Activated CD8-positive, alpha-beta T cell treated with anti-CD3 and anti-CD28 coated beads, Interleukin-2, amount 10 ng/mL, durations not matched to agents 7 days and 5 days (primary cell): ENCODE measurements at regions not wholly inside any gene's neighbourhood (a gene's known extent, or its start where the extent isn't known, plus 50 kb on each side); places are given as distances from the start of the nearest gene placed in this dataset.
"Not testable (repeated sequence)": the region's sequence is repeated elsewhere in the genome, so short reads cannot be mapped to it uniquely, and the experiment has no call there.

ENCODE experiments used
- ATAC-seq: fragments of 150-1000 bp; cut with Tn5 transposase; one replicate; pipeline ENCODE4 v1.10.0; 2021; ENCODE audit warnings: moderate library complexity
- CTCF ChIA-PET: fragments of 350-600 bp; sonication (Branson Sonifier 250); formaldehyde crosslinking; loops from one replicate; lab custom pipeline; 2021; ENCODE audit warnings: antibody characterized with exemption; lab: Charles Lee
- POLR2A ChIA-PET: fragments of 350-600 bp; sonication (Branson Sonifier 250); formaldehyde crosslinking; loops from one replicate; lab custom pipeline; 2021; ENCODE audit warnings: antibody characterized with exemption; lab: Charles Lee
- DNase-seq: peaks from one replicate; pipeline ENCODE4 v3.0.0-alpha.2; 2020
- H3K27ac Mint-ChIP-seq: one replicate; pipeline ENCODE4 v1.8.0; 2021; ENCODE audit warnings: mild to moderate bottlenecking, mixed read lengths
- H3K27me3 Mint-ChIP-seq: one replicate; pipeline ENCODE4 v1.8.0; 2021; ENCODE audit warnings: low read depth, mixed read lengths
- H3K36me3 Mint-ChIP-seq: one replicate; pipeline ENCODE4 v1.8.0; 2021; ENCODE audit warnings: low read depth, mixed read lengths
- H3K4me1 Mint-ChIP-seq: one replicate; pipeline ENCODE4 v1.8.0; 2021; ENCODE audit warnings: low read depth, mixed read lengths
- H3K4me3 Mint-ChIP-seq: one replicate; pipeline ENCODE4 v1.8.0; 2021; ENCODE audit warnings: mild to moderate bottlenecking, mixed read lengths
- H3K9me3 Mint-ChIP-seq: one replicate; pipeline ENCODE4 v1.8.0; 2022; ENCODE audit warnings: mixed read lengths; ENCODE audit not compliant: insufficient read depth

- Mint-ChIP-seq H3K4me3 (no peak overlapping the region), H3K4me1 (no peaks in the 10 kb centered on the region), H3K27ac (no peak overlapping the region), H3K27me3 (no peaks in the 10 kb centered on the region), H3K36me3 (no peaks in the 10 kb centered on the region), H3K9me3 (peaks cover 6% of the 10 kb centered on the region)
- CTCF ChIA-PET: no interaction called here
- no peak for DNase-seq
- ATAC-seq: no peak
- POLR2A ChIA-PET: no interaction called here
These were observed 678.1 kb upstream of the SEMA6D start for GRCh38 chr15:47039225-47039624.

- no peaks in the 10 kb centered on the region for H3K4me1 Mint-ChIP-seq
- ATAC-seq: no peak
- no peaks in the 10 kb centered on the region for H3K36me3 Mint-ChIP-seq
- H3K27ac Mint-ChIP-seq: no peak overlapping the region
- no peak for DNase-seq
- POLR2A ChIA-PET: no interaction called here
- CTCF ChIA-PET: no interaction called here
- H3K27me3 Mint-ChIP-seq: no peaks in the 10 kb centered on the region
- H3K9me3 Mint-ChIP-seq: peaks cover 6% of the 10 kb centered on the region
- no peak overlapping the region for H3K4me3 Mint-ChIP-seq
These were observed 676.0 kb upstream of the SEMA6D start for GRCh38 chr15:47041301-47041700.

- ATAC-seq, H3K4me3 Mint-ChIP-seq, H3K36me3 Mint-ChIP-seq, DNase-seq, H3K4me1 Mint-ChIP-seq, H3K27ac Mint-ChIP-seq, POLR2A ChIA-PET, H3K9me3 Mint-ChIP-seq, H3K27me3 Mint-ChIP-seq: not testable (repeated sequence)
- CTCF ChIA-PET: interaction anchor here (0.6 kb wide), 1 partner anchor 18 kb away, joined by 3 read pairs; no protein-coding TSS in a partner anchor
These were observed 669.3 kb upstream of the SEMA6D start for GRCh38 chr15:47047981-47048380.

DNA sequence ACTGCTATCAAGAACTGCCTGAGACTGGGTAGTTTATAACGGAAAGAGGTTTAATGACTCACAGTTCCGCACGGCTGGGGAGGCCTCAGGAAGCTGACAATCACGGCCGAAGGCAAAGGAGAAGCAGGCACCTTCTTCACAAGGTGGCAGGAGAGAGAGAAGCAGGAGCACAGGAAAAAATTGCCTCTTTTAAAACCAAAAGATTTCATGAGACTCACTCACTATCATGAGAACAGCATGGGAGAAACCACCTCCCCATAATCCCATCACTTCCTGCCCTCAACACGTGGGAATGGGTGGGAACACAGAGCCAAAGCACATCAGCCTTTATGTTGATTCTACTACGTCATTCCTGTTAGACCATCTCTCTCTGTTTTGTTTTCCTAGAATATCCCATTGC is 650.9 kb upstream of the SEMA6D start:
- H3K4me1 Mint-ChIP-seq: no peaks in the 10 kb centered on the region
- ATAC-seq (no peak), DNase-seq (no peak)
- CTCF ChIA-PET: no interaction called here
- POLR2A ChIA-PET: no interaction called here
- no peak overlapping the region for H3K27ac Mint-ChIP-seq
- H3K9me3 Mint-ChIP-seq: peaks cover 10% of the 10 kb centered on the region
- H3K27me3 Mint-ChIP-seq: no peaks in the 10 kb centered on the region
- no peaks in the 10 kb centered on the region for H3K36me3 Mint-ChIP-seq
- H3K4me3 Mint-ChIP-seq: no peak overlapping the region

DNA sequence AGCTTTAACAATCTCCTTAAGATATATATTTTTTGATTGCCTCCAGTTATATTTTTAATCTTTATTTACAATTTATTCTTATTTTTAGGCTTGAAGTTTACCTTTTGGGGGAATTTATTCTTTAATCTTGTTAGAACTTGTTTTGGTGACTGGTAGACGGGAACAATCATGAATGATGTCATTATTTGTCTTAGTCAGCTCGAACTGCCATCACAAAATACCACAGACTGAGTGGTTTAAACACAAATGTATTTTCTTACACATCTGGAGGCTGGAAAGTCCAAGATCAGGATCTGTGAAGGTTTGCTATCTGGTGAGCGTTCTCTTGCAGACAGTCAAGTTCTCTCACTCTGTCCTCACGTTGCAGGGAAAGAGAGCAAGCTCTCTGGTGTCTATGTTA is 639.5 kb upstream of the SEMA6D start:
- H3K36me3 Mint-ChIP-seq, CTCF ChIA-PET, H3K4me1 Mint-ChIP-seq, ATAC-seq, H3K27ac Mint-ChIP-seq, POLR2A ChIA-PET, H3K9me3 Mint-ChIP-seq, DNase-seq, H3K4me3 Mint-ChIP-seq, H3K27me3 Mint-ChIP-seq: not testable (repeated sequence)

GRCh38 chr15:47095833-47096232 is 621.5 kb upstream of the SEMA6D start:
- no peaks in the 10 kb centered on the region for H3K36me3 Mint-ChIP-seq
- ATAC-seq: no peak
- ChIA-PET CTCF (no interaction called here), POLR2A (no interaction called here)
- H3K27ac Mint-ChIP-seq: no peak overlapping the region
- H3K4me1 Mint-ChIP-seq: no peaks in the 10 kb centered on the region
- no peak overlapping the region for H3K4me3 Mint-ChIP-seq
- peaks cover 3% of the 10 kb centered on the region for H3K9me3 Mint-ChIP-seq
- DNase-seq: no peak
- H3K27me3 Mint-ChIP-seq: no peaks in the 10 kb centered on the region

- H3K9me3 Mint-ChIP-seq, DNase-seq, H3K4me1 Mint-ChIP-seq, H3K4me3 Mint-ChIP-seq, H3K36me3 Mint-ChIP-seq, POLR2A ChIA-PET, CTCF ChIA-PET, H3K27ac Mint-ChIP-seq, ATAC-seq, H3K27me3 Mint-ChIP-seq: not testable (repeated sequence)
These were observed 618.8 kb upstream of the SEMA6D start for GRCh38 chr15:47098526-47098925.

DNA sequence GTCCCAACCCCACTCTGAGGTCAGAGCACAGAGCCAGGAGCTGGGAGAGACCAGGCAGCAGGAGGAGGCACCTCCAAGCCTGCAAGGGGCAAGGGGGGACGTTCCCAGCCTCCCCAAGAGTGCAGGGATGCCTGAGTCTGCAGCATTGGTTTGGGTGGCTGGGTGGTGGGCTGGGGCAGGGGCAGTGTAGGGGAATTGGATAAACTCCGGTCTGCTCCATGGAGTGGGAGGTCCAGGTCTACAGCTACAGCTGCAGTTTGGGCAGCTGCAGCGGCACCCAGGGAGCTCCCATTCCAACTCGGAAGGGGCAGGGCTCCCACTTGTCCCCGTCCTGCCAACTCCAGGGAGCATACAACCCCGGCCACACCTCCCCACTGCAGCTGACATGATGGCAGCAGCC is 617.5 kb upstream of the SEMA6D start:
- H3K27me3 Mint-ChIP-seq, DNase-seq, CTCF ChIA-PET, H3K4me3 Mint-ChIP-seq, H3K9me3 Mint-ChIP-seq, H3K27ac Mint-ChIP-seq, H3K36me3 Mint-ChIP-seq, ATAC-seq, POLR2A ChIA-PET, H3K4me1 Mint-ChIP-seq: not testable (repeated sequence)

GRCh38 chr15:47108800-47109199 is 608.5 kb upstream of the SEMA6D start:
- H3K27me3 Mint-ChIP-seq, H3K36me3 Mint-ChIP-seq, DNase-seq, H3K4me1 Mint-ChIP-seq, H3K4me3 Mint-ChIP-seq, ATAC-seq, CTCF ChIA-PET, H3K27ac Mint-ChIP-seq, POLR2A ChIA-PET: not testable (repeated sequence)
- peaks cover 18% of the 10 kb centered on the region for H3K9me3 Mint-ChIP-seq

GRCh38 chr15:47116698-47117097 is 600.6 kb upstream of the SEMA6D start:
- no peak for ATAC-seq
- ChIA-PET CTCF (no interaction called here), POLR2A (no interaction called here)
- H3K4me1 Mint-ChIP-seq: no peaks in the 10 kb centered on the region
- no peak overlapping the region for H3K27ac Mint-ChIP-seq
- H3K4me3 Mint-ChIP-seq: no peak overlapping the region
- no peak for DNase-seq
- no peaks in the 10 kb centered on the region for H3K27me3 Mint-ChIP-seq
- H3K9me3 Mint-ChIP-seq: peaks cover 6% of the 10 kb centered on the region
- H3K36me3 Mint-ChIP-seq: no peaks in the 10 kb centered on the region

GRCh38 chr15:47119349-47119748 is 598.0 kb upstream of the SEMA6D start:
- no peaks in the 10 kb centered on the region for H3K9me3 Mint-ChIP-seq
- ChIA-PET CTCF (no interaction called here), POLR2A (no interaction called here)
- no peaks in the 10 kb centered on the region for H3K36me3 Mint-ChIP-seq
- no peaks in the 10 kb centered on the region for H3K27me3 Mint-ChIP-seq
- no peak overlapping the region for H3K4me3 Mint-ChIP-seq
- no peaks in the 10 kb centered on the region for H3K4me1 Mint-ChIP-seq
- H3K27ac Mint-ChIP-seq: no peak overlapping the region
- DNase-seq: no peak
- ATAC-seq: no peak

- DNase-seq (no peak), ATAC-seq (no peak)
- Mint-ChIP-seq H3K9me3 (peaks cover 12% of the 10 kb centered on the region), H3K36me3 (no peaks in the 10 kb centered on the region), H3K4me1 (no peaks in the 10 kb centered on the region), H3K27me3 (no peaks in the 10 kb centered on the region), H3K4me3 (no peak overlapping the region), H3K27ac (no peak overlapping the region)
- ChIA-PET CTCF (no interaction called here), POLR2A (no interaction called here)
These were observed 592.7 kb upstream of the SEMA6D start for GRCh38 chr15:47124430-47125102.

- CTCF ChIA-PET: no interaction called here
- H3K9me3 Mint-ChIP-seq: peaks cover 19% of the 10 kb centered on the region
- no peaks in the 10 kb centered on the region for H3K27me3 Mint-ChIP-seq
- no peaks in the 10 kb centered on the region for H3K4me1 Mint-ChIP-seq
- POLR2A ChIA-PET: no interaction called here
- no peak overlapping the region for H3K27ac Mint-ChIP-seq
- H3K36me3 Mint-ChIP-seq: no peaks in the 10 kb centered on the region
- ATAC-seq: no peak
- no peak overlapping the region for H3K4me3 Mint-ChIP-seq
- no peak for DNase-seq
These were observed 588.3 kb upstream of the SEMA6D start for GRCh38 chr15:47129033-47129432.
